ENCODE measurements at regions not wholly inside any gene's neighbourhood (a gene's known extent, or its start where the extent isn't known, plus 50 kb on each side); places are given as distances from the start of the nearest gene placed in this dataset.

- no peak for DNase-seq
These were observed 529.2 kb upstream of the NBEA start for GRCh38 chr13:34412817-34413375.

DNA sequence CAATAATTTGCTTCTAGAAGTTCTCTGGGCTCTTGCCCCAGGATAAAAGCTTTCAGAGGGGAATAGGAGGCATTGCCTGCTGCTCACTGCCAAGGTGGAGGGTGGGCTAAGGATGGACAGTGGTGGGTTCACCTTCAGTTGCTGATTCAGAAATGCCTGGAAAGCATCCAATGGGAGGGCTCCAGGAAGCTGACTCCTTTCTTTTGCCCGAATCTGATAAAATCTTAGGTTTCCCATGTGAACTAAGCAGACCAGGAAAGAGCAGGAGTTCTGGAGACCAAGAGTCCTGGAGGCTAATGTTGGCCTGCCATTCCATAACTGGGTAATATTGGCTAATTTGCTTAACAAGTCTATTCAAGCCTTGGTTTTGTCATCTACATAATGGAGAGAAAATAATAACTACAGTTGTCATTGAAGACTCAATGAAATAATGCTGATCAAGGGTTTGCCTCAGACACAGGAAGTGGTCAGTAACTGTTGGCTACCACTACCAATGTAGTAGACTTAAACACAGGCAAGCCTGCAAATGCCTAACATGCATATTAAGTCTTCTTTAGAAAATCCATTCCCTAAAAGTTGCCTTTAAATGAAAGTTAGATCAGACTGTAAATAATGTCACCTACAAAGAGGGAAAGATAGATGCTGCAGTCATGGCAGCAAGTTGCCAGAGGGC lies 528.4 kb upstream of the NBEA start:
- DNase-seq: no peak

GRCh38 chr13:34414616-34415015 lies 527.5 kb upstream of the NBEA start:
- DNase-seq: no peak

DNA sequence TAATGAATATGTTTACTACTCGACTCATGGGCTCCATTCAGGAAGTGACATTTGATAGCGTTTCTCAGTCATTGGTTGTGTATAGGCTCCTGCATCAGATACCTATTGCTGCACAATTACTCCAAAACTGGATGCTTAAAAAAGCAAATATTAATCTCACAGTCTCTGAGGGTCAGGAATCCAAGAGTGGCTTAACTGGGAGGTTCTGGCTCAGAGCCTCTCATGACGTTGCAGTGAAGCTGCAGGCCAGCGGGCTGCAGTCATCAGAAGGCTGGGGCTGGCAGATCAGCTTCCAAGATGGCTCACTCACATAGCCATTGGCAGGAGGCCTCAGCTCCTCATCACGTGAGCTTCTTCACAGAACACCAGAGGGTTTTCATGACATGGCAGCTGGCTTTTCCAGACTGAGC lies 525.1 kb upstream of the NBEA start:
- DNase-seq: peak; percentile 80 to 85 (median 81)

GRCh38 chr13:34417896-34418295 lies 524.2 kb upstream of the NBEA start:
- DNase-seq: peak in 2 of 3 donors; percentile 27 to 61

GRCh38 chr13:34419025-34419424 lies 523.0 kb upstream of the NBEA start:
- DNase-seq: peak in 1 of 3 donors; percentile 52

DNA sequence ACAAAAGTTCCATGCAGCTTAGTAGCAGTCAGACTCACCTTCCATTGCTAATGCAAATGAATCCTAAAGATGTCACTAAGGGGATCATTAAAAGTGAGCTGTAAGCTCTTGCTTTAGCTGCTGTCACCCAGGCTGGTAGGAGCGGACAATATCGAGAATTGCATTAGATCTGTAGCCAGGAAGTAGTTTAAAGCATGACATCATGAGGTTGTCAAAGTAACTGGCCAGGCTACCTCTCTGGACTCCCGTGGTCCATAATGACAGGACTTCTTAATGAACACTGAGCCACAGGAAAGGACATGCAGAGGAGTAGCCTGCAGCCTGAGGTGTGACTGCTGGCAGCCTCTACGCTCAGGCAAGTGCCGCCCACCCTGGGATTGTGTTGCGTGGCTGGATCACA lies 522.3 kb upstream of the NBEA start:
- no peak for DNase-seq

- no peak for DNase-seq
These were observed 521.2 kb upstream of the NBEA start for GRCh38 chr13:34420702-34421346.

DNA sequence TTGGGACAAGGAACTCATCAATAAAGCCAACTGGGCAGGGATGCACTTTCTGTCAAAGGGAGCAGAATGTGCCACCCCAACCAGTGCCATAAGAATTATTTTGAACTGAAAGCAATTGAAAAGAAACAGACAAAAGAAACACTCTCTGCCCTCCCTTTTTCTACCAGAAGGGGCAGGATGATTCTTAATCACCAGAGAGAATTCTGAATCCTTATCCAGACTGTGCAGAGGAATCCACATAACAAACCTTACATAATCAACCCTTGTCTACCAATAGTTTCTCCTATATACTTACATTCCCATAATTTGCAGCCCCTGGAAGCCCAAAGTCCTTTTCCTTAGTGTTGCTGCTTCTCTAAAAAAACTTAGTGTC lies 520.7 kb upstream of the NBEA start:
- no peak for DNase-seq

DNA sequence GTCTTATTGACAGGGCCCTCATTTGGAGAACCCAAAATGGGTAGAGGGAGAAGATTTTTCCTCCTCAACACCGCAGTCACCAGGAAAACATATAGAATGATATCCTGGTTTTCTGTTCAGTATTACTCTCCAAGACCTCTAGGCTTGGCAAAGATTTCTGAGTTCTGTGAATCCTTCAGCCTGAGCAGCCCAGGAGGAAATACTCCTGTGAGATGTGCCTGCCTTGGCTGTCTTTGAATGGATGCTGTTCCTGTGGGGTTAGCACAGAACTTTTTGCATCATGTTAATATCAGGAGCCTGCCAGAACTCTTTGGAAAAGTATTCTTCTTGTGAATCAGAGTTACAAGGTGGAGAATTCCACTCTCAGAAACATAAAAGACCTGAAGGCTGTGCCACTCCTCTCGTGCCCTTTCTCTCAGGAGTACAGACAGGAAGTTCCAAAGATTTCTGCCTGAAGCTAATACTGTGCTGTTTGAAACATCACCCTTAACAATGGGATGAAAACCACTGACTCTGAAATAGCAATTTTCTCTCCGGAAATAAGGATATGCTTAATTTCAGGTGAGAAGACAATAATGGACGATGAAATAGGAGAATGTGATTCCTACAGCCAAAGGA lies 520.1 kb upstream of the NBEA start:
- no peak for DNase-seq

- no peak for DNase-seq
These were observed 519.1 kb upstream of the NBEA start for GRCh38 chr13:34422956-34423355.

DNA sequence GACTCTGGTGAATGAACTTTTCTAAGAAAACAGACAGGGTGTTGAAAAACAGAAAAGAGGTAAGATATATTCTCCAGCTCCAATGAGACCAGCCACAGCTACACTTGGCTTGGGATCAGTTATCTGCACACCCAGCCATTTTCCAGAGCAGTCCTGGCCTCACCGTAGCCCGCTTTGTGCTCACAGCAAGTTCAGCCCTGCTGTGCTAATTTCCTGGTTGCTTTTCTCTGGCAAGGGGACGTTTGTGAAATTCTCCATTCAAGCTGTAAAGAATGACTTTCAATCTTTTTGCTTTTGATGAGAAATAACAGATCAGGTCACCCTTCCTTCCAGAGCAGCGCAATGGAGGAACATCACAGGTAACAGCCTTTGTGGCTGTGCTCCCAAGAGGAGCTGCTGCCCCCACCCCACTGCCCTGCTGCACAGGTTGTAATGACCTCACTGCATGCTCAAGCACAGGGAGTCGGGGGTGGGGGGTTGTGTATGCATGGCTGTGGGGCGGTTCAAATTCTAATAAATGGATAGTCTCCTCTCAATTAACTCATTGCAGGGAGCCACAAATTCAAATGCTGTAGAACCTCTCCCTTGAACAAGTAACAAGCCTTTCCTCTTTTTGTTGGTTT lies 516.6 kb upstream of the NBEA start:
- DNase-seq: no peak

- no peak for DNase-seq
These were observed 513.2 kb upstream of the NBEA start for GRCh38 chr13:34428911-34429310.

DNA sequence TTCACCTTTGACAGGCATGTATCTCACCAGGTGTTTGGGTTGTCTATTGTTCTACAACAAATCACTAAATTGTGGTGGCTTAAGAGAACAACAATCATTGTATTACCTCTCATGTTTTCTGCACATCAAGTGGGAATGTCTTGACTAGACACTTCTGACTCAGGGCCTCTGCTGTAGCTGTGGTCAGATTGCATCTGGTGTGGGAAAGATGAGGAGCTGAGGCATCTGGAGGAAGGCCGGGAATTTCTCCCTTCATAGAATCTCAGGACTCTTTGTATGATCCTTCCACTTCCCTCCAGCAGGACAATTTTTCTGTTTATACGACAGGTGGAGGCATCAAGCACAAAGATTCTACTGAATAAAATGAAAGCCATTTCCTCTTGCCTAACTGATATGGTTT lies 511.8 kb upstream of the NBEA start:
- no peak for DNase-seq

GRCh38 chr13:34431827-34432581 lies 510.1 kb upstream of the NBEA start:
- no peak for DNase-seq

- no peak for DNase-seq
These were observed 506.7 kb upstream of the NBEA start for GRCh38 chr13:34435338-34435737.

DNA sequence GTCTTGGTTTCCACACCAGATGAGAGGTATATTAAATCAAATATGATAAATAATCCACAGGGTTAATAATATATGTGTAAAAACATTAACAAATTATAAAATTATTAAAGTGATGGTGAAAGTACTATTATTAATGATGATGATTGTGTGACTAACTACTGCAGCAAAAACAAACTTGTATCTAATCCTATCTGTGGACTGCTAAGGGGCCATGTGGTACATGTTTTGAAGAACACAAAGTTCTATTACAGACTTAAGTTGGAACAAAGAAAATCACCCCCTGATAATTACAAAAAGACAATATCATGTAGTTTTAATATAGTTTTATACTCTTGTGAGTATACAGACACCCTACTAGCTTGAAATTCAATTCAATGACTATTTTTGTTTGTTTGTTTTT lies 504.2 kb upstream of the NBEA start:
- no peak for DNase-seq

GRCh38 chr13:34452831-34453230 lies 489.2 kb upstream of the NBEA start:
- DNase-seq: no peak

- DNase-seq: peak; percentile 86 to 94 (median 86)
These were observed 483.0 kb upstream of the NBEA start for GRCh38 chr13:34458756-34459715.

- peak in 1 of 3 donors; percentile 25 for DNase-seq
These were observed 482.2 kb upstream of the NBEA start for GRCh38 chr13:34459856-34460255.

DNA sequence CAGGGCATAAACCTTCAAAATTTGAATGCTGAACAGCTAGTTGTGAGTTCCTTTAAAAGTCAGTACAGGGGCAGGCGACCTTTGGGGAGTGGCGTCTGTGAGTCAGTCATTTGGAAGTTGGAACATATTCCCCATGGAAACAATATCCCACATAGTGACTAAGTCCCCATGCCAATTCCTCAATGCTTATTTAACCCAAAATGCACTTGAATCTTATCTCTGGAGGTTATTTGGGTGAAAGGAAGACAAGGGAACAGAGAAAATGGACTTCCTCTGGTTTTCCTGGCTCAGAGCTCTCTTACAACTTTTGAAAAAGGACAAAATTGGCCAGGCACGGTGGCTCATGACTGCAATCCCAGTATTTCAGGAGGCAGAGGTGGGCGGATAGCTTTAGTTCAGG lies 479.2 kb upstream of the NBEA start:
- peak in 1 of 3 donors; percentile 27 for DNase-seq
